NB4 (cell line): ENCODE measurements at regions not wholly inside any gene's neighbourhood (a gene's known extent, or its start where the extent isn't known, plus 50 kb on each side); places are given as distances from the start of the nearest gene placed in this dataset.
"Not testable (repeated sequence)": the region's sequence is repeated elsewhere in the genome, so short reads cannot be mapped to it uniquely, and the experiment has no call there.

Experiments
- DNase-seq: peaks from one replicate; pipeline ENCODE4 v3.0.0; 2010; ENCODE audit warnings: low read depth
- H3K4me3 ChIP-seq: one replicate; pipeline ENCODE4 v1.5.1; 2011; ENCODE audit warnings: mild to moderate bottlenecking, low read depth, low read length, moderate library complexity
- CTCF ChIP-seq: IDR thresholded peaks from one replicate; pipeline ENCODE4 v1.5.1; 2012; ENCODE audit warnings: low read depth, low read length
- MAX ChIP-seq: IDR thresholded peaks from 2 replicates; pipeline ENCODE4 v1.6.1; 2011; ENCODE audit warnings: low read depth, low read length
- MYC ChIP-seq: IDR thresholded peaks from 2 replicates; pipeline ENCODE4 v1.6.1; 2011; ENCODE audit warnings: low read depth, low read length
- POLR2A ChIP-seq: IDR thresholded peaks from 2 replicates; pipeline ENCODE4 v1.6.1; 2011; ENCODE audit warnings: mild to moderate bottlenecking; ENCODE audit not compliant: insufficient read length; ENCODE audit errors: extremely low read depth

- TF ChIP-seq MAX, result no peak
- TF ChIP-seq CTCF, result no peak
- TF ChIP-seq MYC, result no peak
- no peak for TF ChIP-seq POLR2A
- DNase-seq, result no peak
- H3K4me3 ChIP-seq, result no peak overlapping the region
These were observed 108.1 kb upstream of the ZNF746 start for GRCh38 chr7:149605696-149606095.

GRCh38 chr7:149604521-149604920, 106.9 kb upstream of the ZNF746 start:
- peak; percentile 27 for DNase-seq
- TF ChIP-seq CTCF, result no peak
- TF ChIP-seq MYC, result no peak
- TF ChIP-seq POLR2A, result no peak
- no peak for TF ChIP-seq MAX
- H3K4me3 ChIP-seq, result no peak overlapping the region

GRCh38 chr7:149600669-149601330, 103.2 kb upstream of the ZNF746 start:
- peak; percentile 50 for DNase-seq
- H3K4me3 ChIP-seq, result not testable (repeated sequence)

GRCh38 chr7:149599636-149600206, 102.1 kb upstream of the ZNF746 start:
- DNase-seq, result peak; percentile 75
- H3K4me3 ChIP-seq, result no peak overlapping the region
- TF ChIP-seq MAX, result no peak
- no peak for TF ChIP-seq MYC
- TF ChIP-seq CTCF, result no peak
- no peak for TF ChIP-seq POLR2A

GRCh38 chr7:149598721-149599308, 101.2 kb upstream of the ZNF746 start:
- H3K4me3 ChIP-seq, result no peak overlapping the region
- TF ChIP-seq MYC, result no peak
- peak; percentile 44 for TF ChIP-seq CTCF
- peak; percentile 53 for DNase-seq

GRCh38 chr7:149597789-149598188, 100.2 kb upstream of the ZNF746 start:
- not testable (repeated sequence) for DNase-seq, H3K4me3 ChIP-seq

GRCh38 chr7:149595541-149595940, 97.9 kb upstream of the ZNF746 start:
- TF ChIP-seq MAX (no peak), POLR2A (no peak), CTCF (no peak), MYC (no peak)
- no peak for DNase-seq
- H3K4me3 ChIP-seq, result no peak overlapping the region
